C4-2B (cell line): ENCODE measurements at regions not wholly inside any gene's neighbourhood (a gene's known extent, or its start where the extent isn't known, plus 50 kb on each side); places are given as distances from the start of the nearest gene placed in this dataset.
A peak's percentile ranks its signal among the peaks of the same experiment; 100 is the strongest.

Experiments used
- H3K27ac ChIP-seq: fragments of 450-650 bp; 2 replicates; pipeline ENCODE4 v1.5.1; 2017
- CTCF ChIP-seq: fragments of 450-650 bp; conservative IDR thresholded peaks from 2 replicates; pipeline ENCODE4 v1.5.1; 2017; ENCODE audit warnings: mild to moderate bottlenecking
- ZFX ChIP-seq: fragments of 450-650 bp; IDR thresholded peaks from 2 replicates; pipeline ENCODE4 v1.6.1; 2017

- H3K27ac ChIP-seq: no peak overlapping the region
- TF ChIP-seq CTCF (no peak), ZFX (no peak)
Observed at GRCh38 chr3:151579571-151580270, 118.9 kb upstream of the IGSF10 start.

GRCh38 chr3:151578495-151578894 lies 117.6 kb upstream of the IGSF10 start:
- TF ChIP-seq CTCF (peak; percentile 29), ZFX (no peak)
- H3K27ac ChIP-seq: no peak overlapping the region

DNA sequence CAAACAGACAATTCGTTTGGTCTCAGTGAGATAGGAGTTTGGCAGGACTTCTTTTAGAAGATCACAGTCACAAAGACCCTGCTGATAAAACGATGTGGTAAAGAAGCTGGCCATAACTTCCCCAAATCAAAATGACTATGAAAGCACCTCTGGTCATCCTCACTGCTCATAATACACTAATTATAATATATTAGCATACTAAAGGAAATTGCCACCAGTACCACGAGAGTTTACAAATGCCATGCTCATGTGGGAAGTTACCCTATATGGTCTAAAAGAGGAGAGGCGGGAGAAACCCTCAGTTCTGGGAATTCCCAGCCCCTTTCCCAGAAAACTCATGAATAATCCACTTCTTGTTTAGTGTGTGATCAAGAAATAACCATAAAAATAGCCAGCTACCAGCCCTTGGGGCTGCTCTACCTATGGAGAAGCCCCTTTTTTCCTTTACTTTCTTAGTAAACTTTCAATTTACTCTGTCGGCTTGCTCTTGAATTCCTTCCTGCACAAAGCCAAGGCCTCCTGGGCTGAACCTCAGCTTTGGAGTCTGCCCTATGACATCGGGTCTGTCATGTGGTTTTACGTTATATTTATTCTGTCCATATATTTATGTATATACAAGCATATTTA lies 115.8 kb upstream of the IGSF10 start:
- TF ChIP-seq ZFX: no peak
- no peak for TF ChIP-seq CTCF
- no peak overlapping the region for H3K27ac ChIP-seq

GRCh38 chr3:151568184-151568583 lies 107.3 kb upstream of the IGSF10 start:
- no peak overlapping the region for H3K27ac ChIP-seq
- TF ChIP-seq ZFX (no peak), CTCF (no peak)

DNA sequence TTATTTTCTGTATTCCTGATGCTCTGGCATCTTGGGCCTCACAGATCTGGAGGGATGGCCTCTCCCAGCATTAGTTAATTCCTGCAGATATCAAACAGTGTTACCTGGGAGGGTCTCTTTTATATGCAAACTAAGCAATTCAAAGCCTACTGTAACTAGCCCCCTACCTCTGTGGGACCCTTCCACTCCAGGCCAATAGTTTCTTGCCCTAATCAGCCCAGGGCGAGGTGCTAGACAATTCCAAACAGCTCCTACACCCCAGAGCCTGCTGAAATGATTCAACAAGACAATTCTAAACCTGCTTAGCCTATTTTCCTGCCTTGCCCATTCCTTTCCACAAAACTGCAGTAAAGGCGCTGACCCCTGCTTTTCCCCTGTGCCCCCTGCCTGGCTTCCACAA lies 106.6 kb upstream of the IGSF10 start:
- H3K27ac ChIP-seq: no peak overlapping the region
- no peak for TF ChIP-seq ZFX
- TF ChIP-seq CTCF: no peak

GRCh38 chr3:151564261-151564660 lies 103.4 kb upstream of the IGSF10 start:
- no peak overlapping the region for H3K27ac ChIP-seq
- TF ChIP-seq CTCF: no peak
- no peak for TF ChIP-seq ZFX

- no peak overlapping the region for H3K27ac ChIP-seq
- TF ChIP-seq CTCF: no peak
Observed at GRCh38 chr3:151563305-151563704, 102.4 kb upstream of the IGSF10 start.
